ENCODE measurements at regions not wholly inside any gene's neighbourhood (a gene's known extent, or its start where the extent isn't known, plus 50 kb on each side); places are given as distances from the start of the nearest gene placed in this dataset.

DNA sequence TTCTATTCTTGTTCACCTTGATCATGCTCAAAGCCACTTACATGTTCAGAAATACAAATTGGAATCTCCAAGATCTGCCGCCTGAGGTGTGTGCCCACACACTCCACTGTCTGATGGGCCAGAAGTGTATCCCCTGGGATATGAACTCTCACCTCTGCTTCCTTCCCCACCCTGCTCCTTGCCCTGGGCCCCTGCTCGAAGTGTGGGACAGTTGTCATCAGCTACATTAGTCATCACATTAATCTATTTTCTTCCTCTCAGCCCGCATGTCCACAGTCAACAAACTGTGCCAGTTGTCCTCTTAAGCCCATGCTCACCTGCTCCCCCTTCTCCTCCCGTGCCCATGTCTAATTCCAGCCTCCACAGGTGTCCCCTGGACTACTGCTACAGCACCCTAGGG, 154.7 kb downstream of the PTPN20 start:
- intact Hi-C loops (cut with DNase I; ENCODE audit: low total_unique reads): no loop called here
- H3K9me3 ChIP-seq: no peaks in the 10 kb centered on the region
- no peaks in the 10 kb centered on the region for H3K36me3 ChIP-seq (ENCODE audit: low read depth, missing control alignments)
- H3K4me1 ChIP-seq: no peaks in the 10 kb centered on the region
- H3K27me3 ChIP-seq: no peaks in the 10 kb centered on the region
- DNase-seq: no peak
- H3K27ac ChIP-seq: no peak overlapping the region
- WGBS, 2 donors: 76 to 84% methylated on average over 4 of the region's 4 CpGs
- H3K4me3 ChIP-seq: no peak overlapping the region
- no peak for TF ChIP-seq POLR2A (IDR thresholded peaks at IDR 0.05)
- TF ChIP-seq, protein P1, sequence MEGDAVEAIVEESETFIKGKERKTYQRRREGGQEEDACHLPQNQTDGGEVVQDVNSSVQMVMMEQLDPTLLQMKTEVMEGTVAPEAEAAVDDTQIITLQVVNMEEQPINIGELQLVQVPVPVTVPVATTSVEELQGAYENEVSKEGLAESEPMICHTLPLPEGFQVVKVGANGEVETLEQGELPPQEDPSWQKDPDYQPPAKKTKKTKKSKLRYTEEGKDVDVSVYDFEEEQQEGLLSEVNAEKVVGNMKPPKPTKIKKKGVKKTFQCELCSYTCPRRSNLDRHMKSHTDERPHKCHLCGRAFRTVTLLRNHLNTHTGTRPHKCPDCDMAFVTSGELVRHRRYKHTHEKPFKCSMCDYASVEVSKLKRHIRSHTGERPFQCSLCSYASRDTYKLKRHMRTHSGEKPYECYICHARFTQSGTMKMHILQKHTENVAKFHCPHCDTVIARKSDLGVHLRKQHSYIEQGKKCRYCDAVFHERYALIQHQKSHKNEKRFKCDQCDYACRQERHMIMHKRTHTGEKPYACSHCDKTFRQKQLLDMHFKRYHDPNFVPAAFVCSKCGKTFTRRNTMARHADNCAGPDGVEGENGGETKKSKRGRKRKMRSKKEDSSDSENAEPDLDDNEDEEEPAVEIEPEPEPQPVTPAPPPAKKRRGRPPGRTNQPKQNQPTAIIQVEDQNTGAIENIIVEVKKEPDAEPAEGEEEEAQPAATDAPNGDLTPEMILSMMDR (IDR thresholded peaks at IDR 0.05): no peak

DNA sequence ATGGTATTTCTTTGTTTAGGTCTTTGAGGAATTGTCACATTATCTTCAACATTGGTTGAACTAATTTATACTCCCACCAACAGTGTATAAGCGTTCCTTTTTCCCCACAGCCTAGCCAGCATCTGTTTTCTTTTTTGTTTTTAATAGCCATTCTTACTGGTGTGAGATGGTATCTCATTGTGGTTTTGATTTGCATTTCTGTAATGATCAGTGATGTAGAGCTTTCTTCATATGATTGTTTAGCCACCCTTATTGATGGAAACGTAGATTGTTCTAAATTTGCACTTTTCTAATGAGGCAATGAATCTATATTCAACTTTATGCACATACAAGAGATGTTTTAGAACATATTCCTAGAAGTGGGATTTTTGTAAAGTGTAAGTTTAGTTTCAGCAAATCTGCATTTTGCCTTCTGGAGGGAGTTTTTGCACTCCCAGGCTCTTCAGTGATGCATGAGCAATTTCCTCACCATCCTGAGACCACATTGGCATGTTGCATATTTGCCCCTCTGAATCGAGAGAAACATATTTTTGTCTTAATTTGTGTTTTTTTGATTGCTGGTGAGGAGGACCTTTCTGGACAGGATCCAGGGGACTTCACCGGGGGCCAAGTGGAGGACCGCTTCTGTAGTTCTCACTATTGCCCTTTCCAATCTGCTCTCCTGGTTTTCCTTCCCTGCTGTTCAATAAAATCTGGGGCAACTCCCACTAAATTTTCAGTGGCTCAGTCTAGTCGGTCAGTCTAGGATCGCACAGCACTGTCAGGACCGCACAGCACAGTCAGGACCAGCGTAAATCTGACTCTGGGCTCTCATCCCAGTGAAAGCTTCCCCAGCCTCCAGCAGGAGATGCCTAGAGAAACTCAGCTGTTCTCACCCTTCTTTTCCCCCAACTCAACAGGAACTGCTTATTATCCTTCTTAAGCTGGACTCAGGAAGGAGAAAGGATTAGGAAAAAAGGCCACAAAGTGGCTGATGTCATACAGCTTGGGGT, 157.0 kb downstream of the PTPN20 start:
- TF ChIP-seq, protein P1 (IDR thresholded peaks at IDR 0.05): no peak
- TF ChIP-seq POLR2A (IDR thresholded peaks at IDR 0.05): no peak
- Histone ChIP-seq H3K27ac (no peak overlapping the region), H3K27me3 (no peaks in the 10 kb centered on the region), H3K4me1 (no peaks in the 10 kb centered on the region), H3K9me3 (no peaks in the 10 kb centered on the region), H3K4me3 (no peak overlapping the region), H3K36me3 (ENCODE audit: low read depth, missing control alignments) (no peaks in the 10 kb centered on the region)
- whole genome bisulfite sequencing, 2 donors: 69 to 83% methylated on average over 9 of the region's 9 CpGs
- intact Hi-C loops (cut with DNase I; ENCODE audit: low total_unique reads): no loop called here
- DNase-seq: no peak

DNA sequence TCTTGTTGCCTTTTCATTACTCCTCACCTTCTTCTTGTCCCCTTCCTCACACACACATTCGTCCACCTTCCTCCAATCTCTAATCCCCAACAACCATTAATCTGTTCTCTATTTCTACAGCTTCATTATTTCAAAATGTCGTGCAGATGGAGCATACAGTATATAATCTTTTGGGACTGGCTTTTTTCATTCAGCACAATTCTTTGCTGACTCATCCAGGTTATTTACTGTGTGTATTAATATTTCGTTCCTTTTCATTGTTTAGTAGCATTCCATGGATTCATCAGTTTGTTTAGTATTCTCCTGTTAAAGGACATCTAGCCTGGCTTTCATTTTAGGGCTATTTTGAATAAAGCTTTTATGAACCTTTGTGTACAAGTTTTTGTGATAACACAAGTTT, 159.3 kb downstream of the PTPN20 start:
- Histone ChIP-seq H3K36me3 (ENCODE audit: low read depth, missing control alignments) (no peaks in the 10 kb centered on the region), H3K4me3 (no peak overlapping the region), H3K9me3 (no peaks in the 10 kb centered on the region), H3K27ac (no peak overlapping the region), H3K27me3 (no peaks in the 10 kb centered on the region), H3K4me1 (no peaks in the 10 kb centered on the region)
- intact Hi-C loops (cut with DNase I; ENCODE audit: low total_unique reads): no loop called here
- TF ChIP-seq, protein P1 (IDR thresholded peaks at IDR 0.05): no peak
- no peak for TF ChIP-seq POLR2A (IDR thresholded peaks at IDR 0.05)
- no peak for DNase-seq
- 90 to 91% methylated on average over 3 of the region's 3 CpGs for WGBS, 2 donors

DNA sequence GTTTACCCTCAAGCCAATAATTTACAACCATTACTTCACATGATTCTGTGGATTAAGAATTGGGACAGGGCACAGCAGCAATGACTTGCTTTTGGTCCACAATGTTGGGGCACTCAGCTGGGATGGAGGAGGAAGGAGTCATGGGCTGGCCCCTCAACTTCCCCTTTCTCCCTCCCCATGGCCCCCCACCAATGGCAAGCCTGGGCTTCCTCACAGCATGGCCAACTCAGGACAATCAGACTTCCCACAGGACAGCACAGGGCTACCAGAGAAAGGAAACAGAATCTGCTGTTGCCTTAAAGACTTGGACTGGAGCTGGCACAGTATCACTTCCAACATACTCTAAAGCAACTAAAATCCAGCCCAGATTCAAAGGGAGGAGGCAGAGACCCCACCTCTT, 160.7 kb downstream of the PTPN20 start:
- Histone ChIP-seq H3K9me3 (no peaks in the 10 kb centered on the region), H3K36me3 (ENCODE audit: low read depth, missing control alignments) (no peaks in the 10 kb centered on the region), H3K4me3 (no peak overlapping the region), H3K4me1 (no peaks in the 10 kb centered on the region), H3K27me3 (no peaks in the 10 kb centered on the region), H3K27ac (no peak overlapping the region)
- no peak for DNase-seq
- intact Hi-C loops (cut with DNase I; ENCODE audit: low total_unique reads): no loop called here
- TF ChIP-seq POLR2A (IDR thresholded peaks at IDR 0.05): no peak
- TF ChIP-seq, protein P1 (IDR thresholded peaks at IDR 0.05): no peak

DNA sequence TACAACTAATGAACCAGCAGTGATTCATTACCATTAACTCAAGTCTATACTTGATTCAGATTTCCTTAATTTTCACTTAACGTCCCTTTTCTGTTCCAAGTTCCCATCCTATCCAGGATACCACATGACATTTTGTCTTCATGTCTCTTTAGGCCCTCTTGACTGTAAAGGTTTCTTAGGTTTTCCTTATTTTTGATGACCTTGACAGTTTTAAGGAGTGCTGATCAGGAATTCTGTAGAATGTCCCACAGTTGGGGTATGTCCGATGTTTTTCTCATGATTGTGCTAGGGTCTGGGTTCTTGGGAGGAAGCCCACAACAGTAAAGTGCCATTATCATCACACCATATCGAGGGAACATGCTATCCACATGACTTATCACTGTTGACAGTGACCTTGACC, 162.7 kb downstream of the PTPN20 start:
- 68 to 79% methylated on average over 3 of the region's 3 CpGs for WGBS, 2 donors
- intact Hi-C loops (cut with DNase I; ENCODE audit: low total_unique reads): no loop called here
- TF ChIP-seq, protein P1 (IDR thresholded peaks at IDR 0.05): no peak
- TF ChIP-seq POLR2A (IDR thresholded peaks at IDR 0.05): no peak
- Histone ChIP-seq H3K9me3 (no peaks in the 10 kb centered on the region), H3K27ac (no peak overlapping the region), H3K4me3 (no peak overlapping the region), H3K36me3 (ENCODE audit: low read depth, missing control alignments) (no peaks in the 10 kb centered on the region), H3K4me1 (no peaks in the 10 kb centered on the region), H3K27me3 (no peaks in the 10 kb centered on the region)
- no peak for DNase-seq
